GM23248 (cell line): ENCODE measurements at regions not wholly inside any gene's neighbourhood (a gene's known extent, or its start where the extent isn't known, plus 50 kb on each side); places are given as distances from the start of the nearest gene placed in this dataset.

Experiments used
- DNase-seq: peaks from one replicate; pipeline ENCODE4 v3.0.0-alpha.2; 2015
- H2AFZ ChIP-seq: fragments of 200-600 bp; sonication (generic); 2 replicates; pipeline ENCODE4 v1.6.1; 2016; ENCODE audit warnings: antibody characterized with exemption
- H3F3A ChIP-seq: fragments of 200-600 bp; sonication (generic); 2 replicates; pipeline ENCODE4 v1.6.1; 2016; ENCODE audit warnings: mild to moderate bottlenecking, antibody characterized with exemption, mixed run types; ENCODE audit not compliant: insufficient read depth
- H3K27ac ChIP-seq: fragments of 200-600 bp; sonication (generic); 2 replicates; pipeline ENCODE4 v1.5.1; 2016; ENCODE audit warnings: mild to moderate bottlenecking
- H3K27me3 ChIP-seq: fragments of 200-600 bp; sonication (generic); replicated peaks from 2 replicates; pipeline ENCODE4 v1.6.1; 2016; ENCODE audit warnings: mild to moderate bottlenecking; ENCODE audit not compliant: insufficient read depth
- H3K36me3 ChIP-seq: fragments of 200-600 bp; sonication (generic); 2 replicates; pipeline ENCODE4 v1.6.1; 2016; ENCODE audit warnings: low read depth, mild to moderate bottlenecking
- H3K4me1 ChIP-seq: fragments of 200-600 bp; sonication (generic); 2 replicates; pipeline ENCODE4 v1.6.1; 2016; ENCODE audit warnings: mild to moderate bottlenecking; ENCODE audit not compliant: insufficient read depth
- H3K4me2 ChIP-seq: fragments of 200-600 bp; sonication (generic); one replicate; pipeline ENCODE4 v1.6.1; 2016; ENCODE audit warnings: mild to moderate bottlenecking; ENCODE audit not compliant: unreplicated experiment
- H3K4me3 ChIP-seq: fragments of 200-600 bp; sonication (generic); 2 replicates; pipeline ENCODE4 v1.5.1; 2016; ENCODE audit warnings: mild to moderate bottlenecking
- H3K79me2 ChIP-seq: fragments of 200-600 bp; sonication (generic); 2 replicates; pipeline ENCODE4 v1.6.1; 2016; ENCODE audit warnings: mild to moderate bottlenecking; ENCODE audit not compliant: insufficient read depth
- H3K9ac ChIP-seq: fragments of 200-600 bp; sonication (generic); 2 replicates; pipeline ENCODE4 v1.6.1; 2016; ENCODE audit warnings: mild to moderate bottlenecking
- H3K9me2 ChIP-seq: fragments of 200-600 bp; sonication (generic); 2 replicates; pipeline ENCODE4 v1.6.1; 2016; ENCODE audit warnings: mixed run types, mild to moderate bottlenecking, moderate library complexity; ENCODE audit not compliant: insufficient read depth
- H3K9me3 ChIP-seq: fragments of 200-600 bp; sonication (generic); one replicate; pipeline ENCODE4 v1.6.1; 2017; ENCODE audit warnings: low read depth
- H4K20me1 ChIP-seq: fragments of 200-600 bp; sonication (generic); 2 replicates; pipeline ENCODE4 v1.6.0; 2016; ENCODE audit not compliant: insufficient read depth
- EZH2 ChIP-seq: fragments of 200-600 bp; sonication (generic); IDR thresholded peaks from 2 replicates; pipeline ENCODE4 v1.6.1; 2018; ENCODE audit warnings: antibody characterized with exemption, mild to moderate bottlenecking; ENCODE audit not compliant: insufficient read depth, poor library complexity, severe bottlenecking
- EZH2phosphoT487 ChIP-seq: fragments of 200-600 bp; sonication (generic); IDR thresholded peaks from 2 replicates; pipeline ENCODE4 v1.6.1; 2018; ENCODE audit warnings: antibody characterized with exemption, moderate library complexity, mild to moderate bottlenecking, low read depth; ENCODE audit not compliant: insufficient read depth
- WGBS, 2 experiments: methylation state at CpG; one replicate each; pipeline ENCODE4 v1.1.6; 2015 to 2017; ENCODE audit warnings: low lambda C conversion rate in 2 of 2, low coverage in 1 of 2; ENCODE audit errors: missing lambda C conversion rate in 2 of 2; 5-methylcytosine and 5-hydroxymethylcytosine counted together
- in situ Hi-C: fragments of 300-500 bp; cut with MboI; formaldehyde crosslinking; loops from 2 replicates; pipeline ENCODE4 v1.15.0; 2020

DNA sequence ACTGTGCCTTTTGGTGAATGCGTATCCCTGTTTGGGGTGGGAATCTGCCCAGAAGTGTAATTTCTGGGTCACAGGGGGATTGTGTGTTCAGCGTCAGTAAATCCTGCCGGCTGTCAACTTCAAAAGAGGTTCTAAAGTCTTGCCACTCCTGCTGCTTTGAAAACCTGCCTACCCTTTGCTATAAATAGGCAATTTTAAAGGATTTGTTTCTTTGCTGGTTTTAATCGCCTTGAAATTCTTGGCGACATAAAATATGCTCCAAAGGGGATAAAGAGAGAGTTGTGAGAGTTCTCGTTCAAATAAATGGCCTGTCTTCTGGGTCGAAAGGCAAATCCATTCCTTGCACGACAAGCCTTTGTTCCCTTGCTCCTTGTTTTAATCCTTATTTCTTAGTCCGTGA, 143.4 kb downstream of the IRF8 start:
- TF ChIP-seq EZH2phosphoT487 = no peak
- no peak for TF ChIP-seq EZH2
- WGBS, 2 experiments = 63 to 65% methylated on average over 9 of the region's 9 CpGs
- Histone ChIP-seq H3F3A (no peaks in the 10 kb centered on the region), H2AFZ (no peak overlapping the region), H3K4me3 (no peak overlapping the region), H4K20me1 (no peaks in the 10 kb centered on the region), H3K9me3 (no peaks in the 10 kb centered on the region), H3K4me1 (no peaks in the 10 kb centered on the region), H3K27me3 (peaks cover 37% of the 10 kb centered on the region), H3K9me2 (no peaks in the 10 kb centered on the region), H3K9ac (no peak overlapping the region), H3K79me2 (no peaks in the 10 kb centered on the region), H3K27ac (no peak overlapping the region), H3K36me3 (no peaks in the 10 kb centered on the region), H3K4me2 (no peak overlapping the region)
- in situ Hi-C loops = no loop called here
- DNase-seq = no peak

- 41 to 42% methylated on average over 12 of the region's 12 CpGs for WGBS, 2 experiments
- Histone ChIP-seq H3K9me2 (no peaks in the 10 kb centered on the region), H3K36me3 (no peaks in the 10 kb centered on the region), H3K4me3 (no peak overlapping the region), H4K20me1 (no peaks in the 10 kb centered on the region), H3K9ac (no peak overlapping the region), H3F3A (no peaks in the 10 kb centered on the region), H3K4me2 (no peak overlapping the region), H2AFZ (no peak overlapping the region), H3K79me2 (no peaks in the 10 kb centered on the region), H3K4me1 (no peaks in the 10 kb centered on the region), H3K27me3 (peaks cover 37% of the 10 kb centered on the region), H3K27ac (no peak overlapping the region), H3K9me3 (no peaks in the 10 kb centered on the region)
- in situ Hi-C loops = no loop called here
- TF ChIP-seq EZH2 = no peak
- TF ChIP-seq EZH2phosphoT487 = no peak
- no peak for DNase-seq
Measured at GRCh38 chr16:86042996-86043725, 144.2 kb downstream of the IRF8 start.

DNA sequence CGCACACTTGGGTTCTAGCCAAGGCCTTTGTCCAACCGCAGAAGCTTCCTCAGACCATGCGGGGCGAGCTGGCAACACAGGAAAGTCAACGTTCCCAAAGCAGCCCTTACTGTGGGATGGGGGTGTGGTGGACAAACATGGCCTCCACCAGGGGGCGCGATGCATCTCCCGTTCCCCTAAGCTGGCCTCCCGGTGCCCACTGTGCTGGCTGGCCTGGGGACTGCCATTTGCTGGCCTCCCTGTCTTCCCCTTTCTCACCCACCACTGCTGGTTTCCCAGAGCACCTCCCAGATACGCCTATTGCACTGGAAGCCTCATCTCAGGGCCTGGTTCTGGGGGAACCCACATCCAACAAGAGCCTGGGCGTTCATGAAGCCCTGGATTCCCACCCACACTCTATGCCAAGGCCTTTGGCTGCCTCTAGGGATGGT, 145.3 kb downstream of the IRF8 start:
- Histone ChIP-seq H3K9me3 (no peaks in the 10 kb centered on the region), H3K27me3 (peaks cover 40% of the 10 kb centered on the region), H3K4me2 (no peak overlapping the region), H3K4me1 (no peaks in the 10 kb centered on the region), H3K9ac (no peak overlapping the region), H3K4me3 (no peak overlapping the region), H2AFZ (no peak overlapping the region), H4K20me1 (no peaks in the 10 kb centered on the region), H3K9me2 (no peaks in the 10 kb centered on the region), H3K36me3 (no peaks in the 10 kb centered on the region), H3K79me2 (no peaks in the 10 kb centered on the region), H3K27ac (no peak overlapping the region), H3F3A (no peaks in the 10 kb centered on the region)
- TF ChIP-seq EZH2 (no peak), EZH2phosphoT487 (no peak)
- 19 to 21% methylated on average over 11 of the region's 11 CpGs for whole genome bisulfite sequencing, 2 experiments
- in situ Hi-C loops = no loop called here
- DNase-seq = peak; percentile 61

- TF ChIP-seq EZH2phosphoT487 (no peak), EZH2 (no peak)
- no peaks in the 10 kb centered on the region for H3K9me3 ChIP-seq
- H3K4me2 ChIP-seq = no peak overlapping the region
- in situ Hi-C loops = no loop called here
- H3K9ac ChIP-seq = no peak overlapping the region
- no peaks in the 10 kb centered on the region for H4K20me1 ChIP-seq
- H3K4me3 ChIP-seq = no peak overlapping the region
- H3K79me2 ChIP-seq = no peaks in the 10 kb centered on the region
- no peak overlapping the region for H2AFZ ChIP-seq
- H3F3A ChIP-seq = no peaks in the 10 kb centered on the region
- no peak overlapping the region for H3K27ac ChIP-seq
- WGBS, 2 experiments = 45 to 47% methylated on average over 8 of the region's 8 CpGs
- no peaks in the 10 kb centered on the region for H3K9me2 ChIP-seq
- peaks cover 48% of the 10 kb centered on the region for H3K27me3 ChIP-seq
- H3K4me1 ChIP-seq = no peaks in the 10 kb centered on the region
- H3K36me3 ChIP-seq = no peaks in the 10 kb centered on the region
- no peak for DNase-seq
Measured at GRCh38 chr16:86044881-86045590, 146.1 kb downstream of the IRF8 start.
